ENCODE measurements at regions not wholly inside any gene's neighbourhood (a gene's known extent, or its start where the extent isn't known, plus 50 kb on each side); places are given as distances from the start of the nearest gene placed in this dataset.

DNA sequence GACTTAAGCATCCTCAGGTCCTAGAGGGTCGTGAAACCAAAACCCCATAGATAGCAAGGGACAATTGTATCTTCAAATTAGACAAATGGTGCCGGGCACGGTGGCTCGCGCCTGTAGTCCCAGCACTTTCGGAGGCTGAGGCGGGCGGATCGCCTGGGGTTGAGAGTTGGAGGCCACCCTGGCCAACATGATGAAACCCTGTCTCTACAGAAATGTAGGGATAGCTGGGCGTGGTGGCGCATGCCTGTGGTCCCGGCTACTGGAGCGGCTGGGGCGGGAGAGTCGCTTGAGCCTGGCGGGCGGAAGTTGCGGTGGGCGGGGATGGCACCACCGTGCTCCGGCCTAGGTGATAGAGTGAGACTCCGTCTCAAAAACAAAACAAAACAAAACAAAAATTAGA, 780.6 kb downstream of the BRINP3 start:
- TF ChIP-seq CTCF (IDR thresholded peaks at IDR 0.05) (no peak), POLR2A (IDR thresholded peaks at IDR 0.05) (no peak)

All from esophagus squamous epithelium (tissue), 4 donors.